Memory B cell (primary cell): ENCODE measurements at regions not wholly inside any gene's neighbourhood (a gene's known extent, or its start where the extent isn't known, plus 50 kb on each side); places are given as distances from the start of the nearest gene placed in this dataset.

Source experiments
- ATAC-seq: fragments of 150-1000 bp; cut with Tn5 transposase; 2 replicates; pipeline ENCODE4 v1.10.0; 2021; ENCODE audit warnings: low read depth, mild to moderate bottlenecking, moderate library complexity
- DNase-seq, 2 donors: peaks; one replicate each; pipeline ENCODE4 v3.0.0; 2022; ENCODE audit warnings: low spot score in 2 of 2
- H3K27ac Mint-ChIP-seq: one replicate; pipeline ENCODE4 v1.8.0; 2022; ENCODE audit warnings: mild to moderate bottlenecking, moderate library complexity, mixed read lengths
- H3K27me3 Mint-ChIP-seq: one replicate; pipeline ENCODE4 v1.8.0; 2022; ENCODE audit warnings: mixed read lengths
- H3K36me3 Mint-ChIP-seq: one replicate; pipeline ENCODE4 v1.8.0; 2022; ENCODE audit warnings: mild to moderate bottlenecking, mixed read lengths
- H3K4me1 Mint-ChIP-seq: one replicate; pipeline ENCODE4 v1.8.0; 2022; ENCODE audit warnings: mixed read lengths
- H3K4me3 Mint-ChIP-seq: one replicate; pipeline ENCODE4 v1.8.0; 2022; ENCODE audit warnings: mild to moderate bottlenecking, moderate library complexity, mixed read lengths
- H3K9me3 Mint-ChIP-seq: one replicate; pipeline ENCODE4 v1.8.0; 2022; ENCODE audit warnings: mixed read lengths

- H3K36me3 Mint-ChIP-seq, result peaks cover 3% of the 10 kb centered on the region
- no peak for DNase-seq
- peaks cover 5% of the 10 kb centered on the region for H3K27me3 Mint-ChIP-seq
Measured at GRCh38 chr14:101506211-101506925, 54.9 kb upstream of the DIO3 start.

DNA sequence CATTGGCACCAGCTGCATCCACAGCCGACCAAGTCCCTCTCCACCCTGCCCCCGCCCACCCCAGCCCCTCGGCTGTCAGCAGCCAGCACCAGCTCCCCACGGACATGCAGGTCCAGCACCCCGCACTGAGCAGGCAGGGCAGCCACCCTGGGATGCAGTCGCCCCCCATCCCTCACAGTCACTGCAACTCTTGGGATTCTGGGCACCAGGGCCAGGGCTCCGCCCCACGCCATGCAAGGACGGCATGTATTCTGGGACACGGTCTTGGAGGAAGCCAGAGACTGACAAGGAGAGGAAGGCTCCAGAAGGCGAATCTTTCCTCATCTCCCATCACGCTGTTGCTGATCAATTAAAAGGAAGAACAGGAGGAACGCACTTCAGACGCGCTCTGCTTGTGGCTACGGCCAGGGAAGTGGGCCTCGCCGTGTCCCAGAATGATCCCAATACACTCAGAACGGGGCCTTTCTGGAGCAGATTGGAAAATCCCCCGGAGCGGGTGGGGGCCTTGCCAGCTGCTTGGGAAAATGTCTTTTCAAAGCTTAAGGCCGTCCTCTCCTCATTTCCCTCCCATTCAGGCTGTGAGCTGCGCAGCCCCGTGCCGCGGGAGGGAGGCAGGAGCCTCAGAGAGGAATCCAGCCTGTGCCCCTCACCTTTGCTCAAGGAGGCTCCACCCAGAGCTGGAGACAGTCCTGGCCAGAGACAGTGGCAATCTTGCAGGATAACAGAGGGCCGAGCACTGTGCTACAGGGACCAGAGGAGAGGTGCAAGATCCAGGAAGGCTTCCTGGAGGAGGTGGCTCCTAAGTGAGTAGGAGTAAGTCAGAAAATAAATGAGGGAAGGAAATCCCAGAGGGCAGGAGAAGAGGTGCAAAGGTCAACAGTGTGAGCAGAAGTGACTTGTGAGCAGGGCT is 54.1 kb upstream of the DIO3 start:
- no peak overlapping the region for H3K4me3 Mint-ChIP-seq
- ATAC-seq (no peak), DNase-seq (no peak)

More at GRCh38 chr14:101506211-101506925, 54.9 kb upstream of the DIO3 start:
- Mint-ChIP-seq H3K27ac (no peak overlapping the region), H3K4me1 (no peaks in the 10 kb centered on the region), H3K4me3 (no peak overlapping the region), H3K9me3 (peaks cover 1% of the 10 kb centered on the region)
- ATAC-seq, result no peak

DNA sequence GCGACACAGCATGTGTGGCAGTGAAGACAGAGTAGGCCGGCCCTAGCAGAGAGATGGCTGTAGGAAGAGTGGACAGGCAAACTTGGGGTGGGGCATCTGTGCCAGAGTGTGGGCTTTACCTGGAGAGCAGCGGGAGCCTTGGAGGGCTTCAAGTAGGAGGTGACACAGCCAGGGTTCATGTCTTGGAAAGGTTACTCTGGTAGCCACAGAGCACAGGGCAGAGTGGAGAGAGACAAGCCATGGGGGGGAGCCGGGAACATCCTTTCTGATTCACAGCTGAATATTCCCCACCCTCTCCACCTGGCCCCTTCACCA is 53.5 kb upstream of the DIO3 start:
- Mint-ChIP-seq H3K4me3 (no peak overlapping the region), H3K27ac (no peak overlapping the region), H3K4me1 (no peaks in the 10 kb centered on the region), H3K27me3 (peaks cover 5% of the 10 kb centered on the region), H3K36me3 (peaks cover 3% of the 10 kb centered on the region), H3K9me3 (peaks cover 1% of the 10 kb centered on the region)
- no peak for ATAC-seq
- no peak for DNase-seq

More for the DNA sequence above, 54.1 kb upstream of the DIO3 start:
- Mint-ChIP-seq H3K4me1 (no peaks in the 10 kb centered on the region), H3K36me3 (peaks cover 3% of the 10 kb centered on the region), H3K27ac (no peak overlapping the region), H3K9me3 (peaks cover 1% of the 10 kb centered on the region), H3K27me3 (peaks cover 5% of the 10 kb centered on the region)

DNA sequence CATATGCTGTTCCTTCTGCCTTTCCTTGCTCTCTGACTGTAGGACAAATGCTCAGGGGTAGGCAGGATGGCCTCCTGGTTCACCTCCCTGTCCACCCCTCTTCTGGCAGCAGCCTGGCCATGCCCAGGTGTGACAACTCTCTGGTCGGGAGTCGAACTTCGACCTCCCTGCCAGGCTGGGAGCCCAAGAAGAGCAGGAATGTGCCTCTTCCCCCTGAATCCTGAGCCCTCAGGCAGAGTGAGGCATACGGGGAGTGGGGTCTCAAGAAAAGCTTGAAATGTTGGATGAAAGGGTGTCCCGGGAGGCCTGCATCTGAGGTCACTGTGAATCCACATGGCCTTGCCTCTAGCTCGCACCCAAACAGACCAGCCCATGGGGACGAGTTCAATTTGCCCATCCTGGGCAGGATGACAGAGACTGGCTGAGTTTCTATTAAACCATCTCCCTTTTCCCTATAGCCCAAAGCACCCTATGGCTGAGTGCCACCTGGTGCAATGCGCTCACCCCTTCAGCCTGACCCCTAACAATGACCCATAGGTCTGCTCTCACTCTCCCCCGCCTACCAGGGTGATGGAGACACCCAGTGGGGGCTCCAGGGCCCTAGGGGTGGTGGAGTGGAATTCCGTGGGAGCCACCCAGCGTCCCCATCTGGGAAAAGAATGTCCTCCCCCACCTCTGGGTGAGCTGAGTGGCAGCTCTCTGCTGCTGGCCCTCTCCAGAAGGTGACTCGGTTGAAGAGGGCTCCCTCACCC is 52.9 kb upstream of the DIO3 start:
- Mint-ChIP-seq H3K4me3 (no peak overlapping the region), H3K36me3 (peaks cover 3% of the 10 kb centered on the region), H3K27me3 (peaks cover 5% of the 10 kb centered on the region), H3K9me3 (peaks cover 1% of the 10 kb centered on the region), H3K4me1 (no peaks in the 10 kb centered on the region), H3K27ac (no peak overlapping the region)
- ATAC-seq (no peak), DNase-seq (no peak)

- DNase-seq, result no peak
- no peak overlapping the region for H3K27ac Mint-ChIP-seq
- H3K27me3 Mint-ChIP-seq, result peaks cover 3% of the 10 kb centered on the region
- no peak overlapping the region for H3K4me3 Mint-ChIP-seq
- ATAC-seq, result no peak
- peaks cover under 1% of the 10 kb centered on the region for H3K9me3 Mint-ChIP-seq
- peaks cover under 1% of the 10 kb centered on the region for H3K36me3 Mint-ChIP-seq
- no peaks in the 10 kb centered on the region for H3K4me1 Mint-ChIP-seq
Measured at GRCh38 chr14:101508948-101509729, 52.2 kb upstream of the DIO3 start.

- Mint-ChIP-seq H3K36me3 (no peaks in the 10 kb centered on the region), H3K27ac (no peak overlapping the region), H3K4me3 (no peak overlapping the region), H3K9me3 (no peaks in the 10 kb centered on the region), H3K27me3 (peaks cover 3% of the 10 kb centered on the region), H3K4me1 (no peaks in the 10 kb centered on the region)
- no peak for DNase-seq
- ATAC-seq, result no peak
Measured at GRCh38 chr14:101509730-101510371, 51.4 kb upstream of the DIO3 start.

- Mint-ChIP-seq H3K9me3 (peaks cover 3% of the 10 kb centered on the region), H3K4me3 (no peak overlapping the region), H3K27me3 (peaks cover 6% of the 10 kb centered on the region), H3K27ac (no peak overlapping the region), H3K36me3 (peaks cover 3% of the 10 kb centered on the region), H3K4me1 (no peaks in the 10 kb centered on the region)
- ATAC-seq, result no peak
- DNase-seq, result no peak
Measured at GRCh38 chr14:101511199-101511598, 50.1 kb upstream of the DIO3 start.
